ENCODE measurements at regions not wholly inside any gene's neighbourhood (a gene's known extent, or its start where the extent isn't known, plus 50 kb on each side); places are given as distances from the start of the nearest gene placed in this dataset.

DNA sequence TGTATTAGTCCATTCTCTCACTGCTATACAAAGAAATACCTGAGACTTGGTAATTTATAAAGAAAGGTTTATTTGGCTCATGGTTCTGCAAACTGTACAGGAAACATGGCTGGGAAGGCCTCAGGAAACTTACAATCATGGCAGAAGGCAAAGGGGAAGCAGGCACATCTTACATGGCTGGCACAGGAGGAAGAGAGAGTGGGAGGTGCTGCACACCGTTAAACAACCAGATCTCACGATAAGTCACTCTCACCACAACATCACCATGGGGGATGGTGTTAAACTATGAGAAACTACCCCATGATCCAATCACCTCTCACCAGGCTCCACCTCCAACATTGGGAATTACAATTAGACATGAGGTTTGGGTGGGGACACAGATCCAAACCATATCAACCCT is 191.8 kb upstream of the PLXNC1 start:
- no peak for TF ChIP-seq FOXK1 (CRISPR knock-in tag; IDR thresholded peaks at IDR 0.05; ENCODE audit: borderline replicate concordance)
- TF ChIP-seq, protein P1, sequence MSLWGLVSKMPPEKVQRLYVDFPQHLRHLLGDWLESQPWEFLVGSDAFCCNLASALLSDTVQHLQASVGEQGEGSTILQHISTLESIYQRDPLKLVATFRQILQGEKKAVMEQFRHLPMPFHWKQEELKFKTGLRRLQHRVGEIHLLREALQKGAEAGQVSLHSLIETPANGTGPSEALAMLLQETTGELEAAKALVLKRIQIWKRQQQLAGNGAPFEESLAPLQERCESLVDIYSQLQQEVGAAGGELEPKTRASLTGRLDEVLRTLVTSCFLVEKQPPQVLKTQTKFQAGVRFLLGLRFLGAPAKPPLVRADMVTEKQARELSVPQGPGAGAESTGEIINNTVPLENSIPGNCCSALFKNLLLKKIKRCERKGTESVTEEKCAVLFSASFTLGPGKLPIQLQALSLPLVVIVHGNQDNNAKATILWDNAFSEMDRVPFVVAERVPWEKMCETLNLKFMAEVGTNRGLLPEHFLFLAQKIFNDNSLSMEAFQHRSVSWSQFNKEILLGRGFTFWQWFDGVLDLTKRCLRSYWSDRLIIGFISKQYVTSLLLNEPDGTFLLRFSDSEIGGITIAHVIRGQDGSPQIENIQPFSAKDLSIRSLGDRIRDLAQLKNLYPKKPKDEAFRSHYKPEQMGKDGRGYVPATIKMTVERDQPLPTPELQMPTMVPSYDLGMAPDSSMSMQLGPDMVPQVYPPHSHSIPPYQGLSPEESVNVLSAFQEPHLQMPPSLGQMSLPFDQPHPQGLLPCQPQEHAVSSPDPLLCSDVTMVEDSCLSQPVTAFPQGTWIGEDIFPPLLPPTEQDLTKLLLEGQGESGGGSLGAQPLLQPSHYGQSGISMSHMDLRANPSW (CRISPR knock-in tag; IDR thresholded peaks at IDR 0.05) = no peak
- no peak for TF ChIP-seq CCAR2 (IDR thresholded peaks at IDR 0.05; ENCODE audit: low read depth, low read length)
- TF ChIP-seq EZH2 (IDR thresholded peaks at IDR 0.05; ENCODE audit: borderline replicate concordance, low read depth, low read length) = no peak
- no peak for TF ChIP-seq POLR2AphosphoS2 (IDR thresholded peaks at IDR 0.05; ENCODE audit: low read length)

Data from K562 (cell line).